T-helper 17 cell (primary cell): ENCODE measurements at regions not wholly inside any gene's neighbourhood (a gene's known extent, or its start where the extent isn't known, plus 50 kb on each side); places are given as distances from the start of the nearest gene placed in this dataset.

Experiments used
- ATAC-seq: fragments of 150-1000 bp; cut with Tn5 transposase; 2 replicates; pipeline ENCODE4 v1.10.0; 2021; ENCODE audit warnings: mild to moderate bottlenecking, moderate library complexity
- DNase-seq, 3 donors: peaks; one replicate each; pipeline versions ENCODE4 v3.0.0 to v3.0.0-alpha.2; 2020 to 2021
- H3K9me3 ChIP-seq: one replicate; pipeline ENCODE4 v1.7.0; 2013; ENCODE audit warnings: low read length, mild to moderate bottlenecking; ENCODE audit not compliant: control insufficient read depth, poor library complexity, severe bottlenecking
- H3K27ac Mint-ChIP-seq: one replicate; pipeline ENCODE4 v1.8.0; 2022; ENCODE audit warnings: mild to moderate bottlenecking, moderate library complexity, mixed read lengths
- H3K27me3 Mint-ChIP-seq: one replicate; pipeline ENCODE4 v1.8.0; 2022; ENCODE audit warnings: mixed read lengths
- H3K36me3 Mint-ChIP-seq: one replicate; pipeline ENCODE4 v1.8.0; 2022; ENCODE audit warnings: low read depth, mixed read lengths
- H3K4me1 Mint-ChIP-seq: one replicate; pipeline ENCODE4 v1.8.0; 2022; ENCODE audit warnings: mild to moderate bottlenecking, mixed read lengths
- H3K4me3 Mint-ChIP-seq: one replicate; pipeline ENCODE4 v1.8.0; 2022; ENCODE audit warnings: mild to moderate bottlenecking, moderate library complexity, mixed read lengths

GRCh38 chr12:115443351-115443938, 759.5 kb upstream of the TBX3 start:
- Mint-ChIP-seq H3K27ac (no peak overlapping the region), H3K36me3 (no peaks in the 10 kb centered on the region), H3K4me3 (no peak overlapping the region), H3K27me3 (no peaks in the 10 kb centered on the region), H3K4me1 (no peaks in the 10 kb centered on the region)
- no peaks in the 10 kb centered on the region for H3K9me3 ChIP-seq
- DNase-seq: no peak
- no peak for ATAC-seq

GRCh38 chr12:115440438-115440837, 756.5 kb upstream of the TBX3 start:
- H3K9me3 ChIP-seq: no peaks in the 10 kb centered on the region
- DNase-seq: no peak
- Mint-ChIP-seq H3K4me3 (no peak overlapping the region), H3K27ac (no peak overlapping the region), H3K36me3 (no peaks in the 10 kb centered on the region), H3K4me1 (no peaks in the 10 kb centered on the region), H3K27me3 (no peaks in the 10 kb centered on the region)
- ATAC-seq: no peak

DNA sequence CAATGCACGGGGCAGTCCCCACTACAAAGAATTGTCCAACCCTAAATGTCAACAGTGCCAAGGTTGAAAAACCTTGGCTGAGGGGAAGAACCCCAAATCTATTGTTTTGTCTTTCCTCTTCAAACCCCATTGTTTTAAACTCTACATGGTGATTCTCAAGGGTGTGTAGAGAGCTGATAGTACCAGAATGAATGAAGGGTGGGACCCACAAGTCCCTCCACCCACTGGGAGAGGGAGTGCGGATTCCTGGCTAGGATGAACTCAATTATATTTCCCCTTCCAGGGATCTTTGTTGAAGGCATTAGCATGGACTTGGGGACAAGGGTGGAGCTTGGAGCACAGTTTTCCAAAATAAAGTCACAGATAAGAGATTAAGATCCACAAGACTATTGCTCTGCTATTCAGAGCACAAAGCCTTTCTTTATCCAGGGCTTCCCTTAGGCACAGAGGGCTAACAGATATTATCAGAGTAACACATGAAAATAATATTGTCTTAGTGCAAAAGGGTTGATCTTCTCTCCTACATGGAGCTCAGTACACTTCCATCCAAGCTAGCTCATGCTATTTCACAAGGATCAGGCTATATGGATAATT, 755.1 kb upstream of the TBX3 start:
- no peak for ATAC-seq
- H3K4me1 Mint-ChIP-seq: no peaks in the 10 kb centered on the region
- no peak overlapping the region for H3K4me3 Mint-ChIP-seq
- no peak overlapping the region for H3K27ac Mint-ChIP-seq
- DNase-seq: no peak
- H3K9me3 ChIP-seq: no peaks in the 10 kb centered on the region
- H3K36me3 Mint-ChIP-seq: no peaks in the 10 kb centered on the region
- H3K27me3 Mint-ChIP-seq: no peaks in the 10 kb centered on the region

- Mint-ChIP-seq H3K27ac (no peak overlapping the region), H3K36me3 (no peaks in the 10 kb centered on the region), H3K4me3 (no peak overlapping the region), H3K27me3 (no peaks in the 10 kb centered on the region), H3K4me1 (no peaks in the 10 kb centered on the region)
- DNase-seq (no peak), ATAC-seq (no peak)
- no peaks in the 10 kb centered on the region for H3K9me3 ChIP-seq
These were observed 754.3 kb upstream of the TBX3 start for GRCh38 chr12:115438314-115438713.

DNA sequence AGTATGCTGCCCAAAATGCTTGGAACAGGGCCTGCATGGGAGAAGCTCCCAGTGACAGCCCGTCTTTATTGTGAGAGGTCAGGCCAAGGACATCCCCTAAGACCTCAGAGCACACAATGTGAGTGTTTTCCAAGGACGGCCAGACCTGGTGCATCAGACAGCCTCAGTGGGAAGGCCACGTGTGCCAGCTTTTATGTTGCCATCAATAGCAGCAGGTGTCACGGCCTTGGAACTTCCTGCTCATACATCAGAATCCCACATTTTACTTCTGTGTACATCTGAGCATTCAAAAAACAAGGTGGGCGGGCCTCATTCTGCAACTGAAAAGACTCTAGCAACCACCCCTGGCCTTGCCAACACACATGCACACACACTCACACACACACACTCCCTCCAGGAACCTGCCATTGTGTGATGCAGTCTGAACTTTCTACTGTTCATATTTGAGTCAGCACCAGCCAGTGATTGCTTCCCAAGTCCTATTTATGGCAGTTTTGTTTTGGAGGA, 753.1 kb upstream of the TBX3 start:
- no peaks in the 10 kb centered on the region for H3K9me3 ChIP-seq
- no peaks in the 10 kb centered on the region for H3K36me3 Mint-ChIP-seq
- ATAC-seq (no peak), DNase-seq (no peak)
- no peaks in the 10 kb centered on the region for H3K27me3 Mint-ChIP-seq
- no peaks in the 10 kb centered on the region for H3K4me1 Mint-ChIP-seq
- no peak overlapping the region for H3K4me3 Mint-ChIP-seq
- no peak overlapping the region for H3K27ac Mint-ChIP-seq

- ATAC-seq (no peak), DNase-seq (no peak)
- H3K36me3 Mint-ChIP-seq: no peaks in the 10 kb centered on the region
- no peak overlapping the region for H3K27ac Mint-ChIP-seq
- no peaks in the 10 kb centered on the region for H3K4me1 Mint-ChIP-seq
- no peaks in the 10 kb centered on the region for H3K27me3 Mint-ChIP-seq
- no peak overlapping the region for H3K4me3 Mint-ChIP-seq
- H3K9me3 ChIP-seq: no peaks in the 10 kb centered on the region
These were observed 749.1 kb upstream of the TBX3 start for GRCh38 chr12:115433014-115433634.

DNA sequence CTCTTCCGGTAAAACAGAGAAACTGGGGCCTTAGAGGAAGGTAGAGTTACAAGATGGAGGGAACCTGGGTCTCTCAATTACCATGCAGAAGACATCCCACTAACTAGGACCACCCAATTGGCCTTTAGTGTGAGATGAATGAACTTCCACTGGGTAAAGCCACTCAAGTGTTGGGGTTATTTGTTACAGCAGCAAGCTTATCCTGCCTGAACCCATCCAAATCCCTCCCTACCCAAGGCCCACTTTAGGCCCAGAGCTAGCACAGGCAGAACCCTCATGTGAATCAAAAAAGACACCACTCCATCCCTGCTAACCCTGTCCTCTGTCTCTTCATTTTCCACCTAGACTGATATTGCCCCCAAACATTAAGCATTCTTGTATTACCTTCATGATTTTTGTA, 746.7 kb upstream of the TBX3 start:
- H3K36me3 Mint-ChIP-seq: no peaks in the 10 kb centered on the region
- H3K4me3 Mint-ChIP-seq: no peak overlapping the region
- no peak for ATAC-seq
- H3K9me3 ChIP-seq: no peaks in the 10 kb centered on the region
- no peak overlapping the region for H3K27ac Mint-ChIP-seq
- DNase-seq: no peak
- no peaks in the 10 kb centered on the region for H3K4me1 Mint-ChIP-seq
- H3K27me3 Mint-ChIP-seq: no peaks in the 10 kb centered on the region

GRCh38 chr12:115426732-115427131, 742.8 kb upstream of the TBX3 start:
- Mint-ChIP-seq H3K27ac (no peak overlapping the region), H3K36me3 (no peaks in the 10 kb centered on the region), H3K4me1 (no peaks in the 10 kb centered on the region), H3K27me3 (no peaks in the 10 kb centered on the region), H3K4me3 (no peak overlapping the region)
- DNase-seq: no peak
- ATAC-seq: no peak
- H3K9me3 ChIP-seq: no peaks in the 10 kb centered on the region

DNA sequence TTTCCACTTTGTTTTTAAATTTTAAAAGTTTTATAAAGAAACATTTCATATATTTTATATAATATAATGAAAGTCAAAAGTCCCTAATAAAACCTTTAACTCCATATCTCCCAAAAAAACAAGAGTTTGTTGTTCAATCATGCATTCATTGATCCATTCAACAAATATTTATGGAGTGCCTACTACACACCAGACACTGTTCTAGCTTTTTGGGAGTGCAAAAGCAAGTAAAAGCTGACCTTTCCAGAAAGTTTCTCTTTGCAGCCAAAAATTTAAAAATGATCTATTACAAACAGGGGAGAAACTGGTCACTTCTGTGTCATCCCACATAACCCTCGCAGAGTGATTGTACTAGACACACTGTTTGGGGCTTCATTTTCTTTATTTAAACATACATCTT, 740.0 kb upstream of the TBX3 start:
- H3K9me3 ChIP-seq: no peaks in the 10 kb centered on the region
- no peaks in the 10 kb centered on the region for H3K27me3 Mint-ChIP-seq
- H3K4me1 Mint-ChIP-seq: no peaks in the 10 kb centered on the region
- no peaks in the 10 kb centered on the region for H3K36me3 Mint-ChIP-seq
- no peak overlapping the region for H3K27ac Mint-ChIP-seq
- no peak for DNase-seq
- no peak overlapping the region for H3K4me3 Mint-ChIP-seq
- no peak for ATAC-seq

DNA sequence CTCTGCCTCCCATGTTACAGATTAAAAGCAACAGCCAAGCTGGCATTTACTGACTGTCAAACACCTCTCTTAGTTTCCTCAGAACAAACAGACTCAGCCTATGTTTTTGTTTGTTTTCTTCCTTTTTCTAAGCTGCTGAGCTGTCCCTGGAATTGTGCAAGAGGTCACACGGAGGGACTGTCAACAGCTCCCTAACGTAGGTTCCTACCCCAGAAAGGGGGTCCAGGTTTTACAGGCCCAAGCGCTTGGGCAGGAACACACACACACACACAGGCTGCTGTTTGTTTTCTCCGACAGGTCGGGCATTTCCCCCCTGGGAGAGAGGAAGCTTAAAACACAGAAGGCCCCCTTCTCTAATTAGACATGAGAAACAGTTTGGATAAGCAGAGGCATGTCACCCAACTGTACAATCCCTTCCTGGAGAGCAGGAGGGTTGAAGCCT, 739.6 kb upstream of the TBX3 start:
- DNase-seq (no peak), ATAC-seq (no peak)
- Mint-ChIP-seq H3K4me3 (no peak overlapping the region), H3K27me3 (no peaks in the 10 kb centered on the region), H3K27ac (no peak overlapping the region), H3K4me1 (no peaks in the 10 kb centered on the region), H3K36me3 (no peaks in the 10 kb centered on the region)
- no peaks in the 10 kb centered on the region for H3K9me3 ChIP-seq

GRCh38 chr12:115422845-115423545, 739.0 kb upstream of the TBX3 start:
- no peak overlapping the region for H3K4me3 Mint-ChIP-seq

GRCh38 chr12:115421796-115422709, 738.1 kb upstream of the TBX3 start:
- DNase-seq (no peak), ATAC-seq (no peak)
- Mint-ChIP-seq H3K27me3 (no peaks in the 10 kb centered on the region), H3K27ac (no peak overlapping the region), H3K4me1 (no peaks in the 10 kb centered on the region), H3K36me3 (no peaks in the 10 kb centered on the region), H3K4me3 (no peak overlapping the region)
- H3K9me3 ChIP-seq: no peaks in the 10 kb centered on the region

More at GRCh38 chr12:115422845-115423545, 739.0 kb upstream of the TBX3 start:
- H3K4me1 Mint-ChIP-seq: no peaks in the 10 kb centered on the region
- no peaks in the 10 kb centered on the region for H3K36me3 Mint-ChIP-seq
- no peak overlapping the region for H3K27ac Mint-ChIP-seq
- H3K27me3 Mint-ChIP-seq: no peaks in the 10 kb centered on the region
- no peak for ATAC-seq
- no peaks in the 10 kb centered on the region for H3K9me3 ChIP-seq
- DNase-seq: no peak

DNA sequence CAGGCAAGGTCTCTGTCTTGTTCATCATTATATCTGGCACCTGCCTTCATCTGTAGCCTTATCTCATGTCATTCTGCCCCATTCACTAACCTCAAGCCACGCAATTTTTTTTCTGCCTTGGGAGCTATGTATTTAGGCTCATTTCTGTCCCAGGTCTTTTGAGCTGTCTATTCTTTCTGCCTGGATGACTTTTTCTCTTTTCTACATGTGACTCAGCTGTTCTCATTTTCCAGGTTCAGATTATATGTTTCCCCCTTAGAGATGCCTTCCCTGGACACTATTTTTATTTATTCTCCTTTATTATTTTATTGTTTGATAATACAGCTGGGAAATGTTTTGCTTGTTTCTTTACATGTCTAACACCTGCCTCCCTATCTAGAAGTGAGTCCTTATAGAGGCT, 737.4 kb upstream of the TBX3 start:
- ATAC-seq: no peak
- H3K27ac Mint-ChIP-seq: no peak overlapping the region
- H3K4me3 Mint-ChIP-seq: no peak overlapping the region
- no peak for DNase-seq
- H3K27me3 Mint-ChIP-seq: no peaks in the 10 kb centered on the region
- no peaks in the 10 kb centered on the region for H3K36me3 Mint-ChIP-seq
- H3K9me3 ChIP-seq: no peaks in the 10 kb centered on the region
- no peaks in the 10 kb centered on the region for H3K4me1 Mint-ChIP-seq
